NOMO-1 treated with dmso at 0.1 percent for 144 hours (cell line): ENCODE measurements at regions not wholly inside any gene's neighbourhood (a gene's known extent, or its start where the extent isn't known, plus 50 kb on each side); places are given as distances from the start of the nearest gene placed in this dataset.
"Not testable (repeated sequence)": the region's sequence is repeated elsewhere in the genome, so short reads cannot be mapped to it uniquely, and the experiment has no call there.

Experiments used
- DNase-seq: peaks from one replicate; lab custom pipeline; 2025; ENCODE audit not compliant: unreplicated experiment; lab: John Stamatoyannopoulos, UW

DNA sequence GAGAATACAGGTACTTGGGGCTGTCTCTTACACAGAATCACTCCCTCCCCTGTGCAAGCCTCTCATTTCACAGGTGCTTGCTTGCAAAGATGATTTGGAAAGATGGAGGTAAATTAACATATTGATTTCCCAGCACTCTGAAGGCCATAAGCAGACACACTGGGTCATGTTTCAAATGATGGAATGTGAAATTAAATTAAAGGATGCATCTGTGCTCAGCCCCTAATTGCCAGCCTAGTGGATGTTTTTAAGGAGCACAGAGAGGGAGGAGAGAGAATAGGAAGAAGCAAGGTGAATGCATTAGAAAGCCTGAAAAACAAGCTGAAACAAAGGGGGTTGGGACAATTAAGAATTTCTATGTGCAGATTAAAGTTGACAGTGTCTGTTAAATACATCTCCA lies 96.1 kb upstream of the GRIP1 start:
- no peak for DNase-seq

DNA sequence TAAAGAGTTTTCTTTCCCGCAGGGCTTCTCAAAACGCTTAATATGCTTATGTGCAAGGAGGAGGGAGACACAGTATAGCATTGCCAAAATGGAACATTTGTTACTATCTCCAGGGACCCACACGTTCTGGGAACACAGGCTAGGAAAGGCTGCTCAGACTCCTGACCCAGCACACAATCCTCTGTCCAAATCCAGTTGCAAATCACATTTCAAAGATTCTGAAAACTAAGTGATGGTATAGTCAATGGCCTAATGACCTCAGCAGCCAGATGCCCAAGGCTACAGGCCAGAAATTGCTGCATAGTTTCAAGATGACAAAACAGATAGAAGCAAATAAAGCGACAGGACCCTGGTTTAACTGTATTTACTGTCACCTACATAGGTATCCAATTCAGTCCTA lies 97.0 kb upstream of the GRIP1 start:
- no peak for DNase-seq

DNA sequence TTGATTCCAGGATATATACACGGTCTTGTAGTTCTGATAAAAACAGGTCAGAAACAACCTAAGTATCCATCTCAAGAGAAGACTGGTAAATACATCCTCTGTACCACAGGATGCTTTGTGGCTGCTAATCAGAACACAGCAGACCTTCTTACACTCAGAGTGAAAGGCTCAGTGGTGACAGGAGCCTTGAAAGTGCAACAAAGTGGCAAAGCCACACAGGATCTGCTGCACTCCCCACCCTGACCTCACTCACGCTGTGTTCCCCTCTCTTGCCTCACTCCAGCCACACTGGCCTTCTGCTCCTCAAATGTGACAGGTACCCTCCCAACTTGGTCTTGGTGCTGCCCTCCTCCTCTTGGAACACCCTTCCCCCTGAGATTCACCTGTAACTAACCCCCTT lies 98.1 kb upstream of the GRIP1 start:
- DNase-seq, result no peak

DNA sequence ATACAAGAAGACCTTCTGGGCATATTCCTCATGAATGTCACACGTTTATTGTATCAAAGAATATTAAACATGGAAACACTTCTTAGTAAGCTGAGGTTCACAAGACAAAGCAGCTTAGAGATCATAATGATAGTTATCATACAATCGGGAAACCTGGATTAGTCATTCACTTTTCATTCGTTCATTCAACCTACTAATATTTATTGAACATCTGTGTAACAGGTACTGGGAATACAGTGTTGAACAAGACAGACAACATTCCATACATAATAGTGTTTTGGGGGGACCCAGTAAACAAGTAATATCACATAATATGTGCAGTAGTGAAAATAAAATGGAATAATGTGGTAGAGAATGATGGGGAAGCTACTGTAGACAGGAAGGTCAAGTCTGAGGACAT lies 100.6 kb upstream of the GRIP1 start:
- no peak for DNase-seq

DNA sequence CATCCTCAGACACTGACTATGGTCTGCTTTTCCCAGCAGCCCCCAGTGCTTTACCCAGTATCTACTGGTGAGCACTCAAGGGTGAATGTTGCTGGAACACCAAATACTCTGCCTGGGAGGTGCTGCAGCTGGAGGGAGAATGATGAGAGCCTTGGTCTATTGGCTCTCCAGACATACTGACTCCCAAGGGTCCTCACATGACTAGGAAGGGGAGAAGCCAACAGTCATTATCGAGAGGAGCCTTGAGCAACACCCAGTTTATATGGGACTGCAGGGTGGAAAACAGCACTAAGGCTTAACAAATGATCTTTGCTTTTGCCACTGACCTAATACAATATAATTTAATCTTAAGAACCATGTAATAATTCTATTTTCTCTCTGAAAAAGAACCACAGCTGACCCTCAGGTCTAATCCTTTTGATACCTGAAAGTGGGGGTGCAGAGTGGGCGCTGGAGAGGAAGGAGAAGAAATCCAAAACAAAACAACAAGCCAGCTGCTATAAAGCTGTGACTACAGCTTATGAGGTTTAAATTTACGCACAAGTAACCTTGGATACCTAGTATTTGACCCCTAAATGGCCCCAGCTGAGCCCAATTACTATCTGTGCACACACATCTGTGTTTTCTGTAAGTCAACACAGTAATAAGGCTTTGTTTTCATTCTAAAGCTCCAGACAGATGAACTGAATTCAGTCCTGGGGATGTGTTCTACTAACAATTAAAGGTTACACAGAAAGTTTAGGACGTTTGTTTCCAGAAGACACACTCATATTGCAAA lies 107.8 kb upstream of the GRIP1 start:
- no peak for DNase-seq

DNA sequence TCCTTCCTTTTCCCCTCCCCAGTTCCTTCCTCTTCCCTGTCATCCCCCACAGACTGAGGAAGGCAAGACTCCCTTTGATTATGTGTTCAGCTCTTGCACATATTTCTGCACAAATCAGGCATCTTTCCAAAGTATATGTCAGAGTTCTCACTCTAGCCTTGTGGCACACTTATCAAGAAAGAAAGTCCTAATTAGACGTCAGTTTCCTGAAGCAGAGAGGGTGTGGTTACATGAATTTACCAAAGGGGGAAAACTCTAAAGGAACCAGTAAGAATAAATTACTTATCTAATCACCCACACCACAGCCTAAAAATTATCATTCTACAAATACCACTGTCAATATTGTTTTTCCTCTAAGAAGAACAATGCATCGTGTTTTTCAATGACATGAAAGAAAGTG lies 120.7 kb upstream of the GRIP1 start:
- DNase-seq, result no peak

DNA sequence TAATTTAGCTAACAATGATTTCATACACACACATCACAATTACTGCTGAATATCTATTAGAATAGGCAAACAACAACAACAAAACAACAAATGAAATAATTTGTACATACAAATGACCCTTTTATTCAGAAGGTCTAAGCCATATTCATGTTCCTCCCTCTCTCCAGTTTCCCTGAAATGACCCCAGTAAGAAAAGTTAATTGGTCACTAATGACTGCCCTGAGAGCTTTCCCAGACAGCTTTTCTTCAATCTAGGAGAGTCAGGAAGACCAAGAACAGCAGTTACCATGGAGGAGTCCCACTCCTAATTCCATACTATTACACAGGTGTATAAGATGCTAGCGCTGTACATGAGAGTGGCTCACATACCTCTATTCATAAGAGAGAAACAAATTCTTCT lies 121.2 kb upstream of the GRIP1 start:
- DNase-seq, result no peak

DNA sequence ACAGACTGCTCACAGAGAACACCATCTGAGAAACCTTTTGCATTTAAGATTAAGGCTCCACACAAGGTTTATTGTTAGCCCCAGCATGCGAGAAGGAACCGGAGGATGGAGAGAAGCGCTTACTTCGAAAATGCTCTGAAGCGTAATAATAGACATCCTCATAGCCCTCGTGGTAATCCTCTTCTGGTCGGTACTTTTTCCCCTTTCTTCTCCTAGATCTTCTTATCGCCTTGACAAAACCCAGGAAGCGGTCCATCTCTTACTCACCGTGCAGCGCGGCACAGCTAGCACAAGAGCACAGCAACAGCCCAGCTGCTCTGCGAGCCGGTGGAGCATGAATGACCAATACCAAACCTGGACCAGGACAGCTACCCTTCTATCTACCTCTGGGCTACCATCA lies 125.1 kb upstream of the GRIP1 start:
- no peak for DNase-seq

DNA sequence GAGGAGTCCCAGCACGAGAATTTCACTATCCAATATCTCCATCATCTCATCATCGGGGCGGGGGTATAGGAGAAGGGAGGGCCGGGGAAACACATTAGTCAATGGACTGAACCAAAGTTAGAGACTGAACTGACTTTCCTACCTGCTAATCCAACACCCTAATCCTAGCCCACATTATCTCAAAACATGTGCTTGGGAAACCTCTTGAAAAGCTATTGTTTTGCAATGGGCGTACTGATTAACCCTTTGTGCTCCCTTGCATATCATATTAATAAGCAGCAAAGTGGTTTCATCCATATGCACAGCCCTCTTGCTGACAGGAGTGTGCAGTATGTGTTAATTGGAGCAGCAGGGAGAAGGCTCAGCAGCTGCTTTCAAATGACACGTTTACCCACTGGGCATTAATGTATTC lies 125.7 kb upstream of the GRIP1 start:
- no peak for DNase-seq

DNA sequence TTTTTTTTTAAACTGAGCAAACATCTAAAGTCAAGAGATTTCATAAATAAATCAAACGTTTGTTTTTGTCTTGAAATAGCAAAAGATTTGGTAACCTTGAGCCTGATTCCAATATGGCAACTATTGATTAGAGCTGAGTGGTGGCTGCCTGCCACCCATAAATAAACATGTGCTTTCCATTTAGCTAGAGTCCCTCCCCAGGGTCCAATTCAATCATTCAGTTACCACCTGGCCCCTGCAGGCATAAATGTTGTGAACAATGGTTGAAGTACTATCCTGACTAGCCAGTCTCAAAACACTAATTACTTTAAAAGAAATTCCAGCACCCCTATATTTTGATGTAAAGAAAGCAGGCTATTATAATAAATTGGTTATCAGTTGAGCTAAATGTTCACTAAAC lies 129.7 kb upstream of the GRIP1 start:
- no peak for DNase-seq

DNA sequence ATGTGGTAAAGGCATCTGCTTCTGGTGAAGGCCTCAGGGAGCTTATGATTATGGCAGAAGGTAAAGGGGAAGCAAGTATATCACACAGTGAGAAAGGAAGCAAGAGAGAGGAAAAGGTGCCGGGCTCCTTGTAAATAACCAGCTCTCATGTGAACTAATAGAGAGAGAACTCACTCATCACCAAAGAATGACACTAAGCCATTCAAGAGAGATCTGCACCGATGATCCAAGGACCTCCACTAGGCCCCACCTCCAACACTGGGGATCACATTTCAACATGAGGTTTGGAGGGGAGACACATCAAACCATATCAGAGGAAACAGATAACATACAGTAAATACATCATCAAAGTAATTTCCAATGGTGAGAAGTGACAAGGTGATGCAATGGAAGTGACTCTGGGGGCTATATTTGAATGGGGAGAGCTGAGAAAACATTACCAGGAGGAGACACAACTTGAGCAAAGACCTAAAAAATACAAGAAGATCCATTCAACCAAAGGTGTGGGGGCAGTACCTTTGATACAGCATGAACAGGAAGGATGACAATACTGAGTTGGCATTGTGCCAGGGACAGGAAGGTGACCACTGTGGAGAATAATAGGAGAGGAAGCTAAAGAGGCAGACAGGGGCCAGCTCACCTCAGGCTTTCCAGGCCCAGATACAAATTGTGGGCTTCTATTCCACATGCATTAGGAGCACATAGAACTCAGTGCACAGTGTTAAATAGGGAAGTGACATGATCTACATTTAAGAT lies 134.4 kb upstream of the GRIP1 start:
- no peak for DNase-seq

DNA sequence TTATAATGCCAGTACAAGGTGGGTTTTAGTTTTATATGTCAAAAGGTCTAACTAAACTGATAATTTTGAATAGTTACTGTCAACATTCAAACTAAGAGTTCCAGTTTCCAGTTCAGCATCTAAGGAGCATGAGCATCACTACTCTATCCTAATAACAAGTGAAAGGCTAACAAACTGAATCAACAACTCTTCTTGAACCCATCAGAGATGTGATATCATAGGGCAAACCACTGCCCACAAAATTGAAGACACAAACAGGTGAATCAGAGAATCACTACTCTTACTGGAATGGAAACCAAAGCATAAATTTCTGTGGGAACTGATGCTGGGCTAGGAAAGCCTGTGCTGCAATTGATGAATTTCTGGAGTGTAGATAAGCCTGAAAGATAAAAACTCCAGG lies 140.7 kb upstream of the GRIP1 start:
- DNase-seq, result no peak

DNA sequence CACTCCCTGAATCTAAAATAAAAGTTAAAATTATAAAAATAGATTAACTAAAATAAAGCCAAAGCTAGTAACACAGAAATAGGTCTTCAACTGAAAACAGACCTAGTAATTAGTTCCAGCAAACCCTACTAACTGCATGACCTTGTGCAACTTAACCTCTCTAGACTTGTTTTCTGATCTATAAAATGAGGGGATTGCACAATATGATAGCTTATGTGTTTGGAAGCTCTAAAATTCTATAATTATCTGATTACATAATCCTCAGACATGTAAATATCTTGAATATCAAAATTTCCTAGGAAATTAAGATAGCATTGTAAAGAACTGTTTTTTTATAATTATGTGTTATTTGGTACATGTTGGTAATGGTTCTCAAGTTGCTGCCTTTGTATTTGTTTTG lies 144.1 kb upstream of the GRIP1 start:
- DNase-seq, result no peak

DNA sequence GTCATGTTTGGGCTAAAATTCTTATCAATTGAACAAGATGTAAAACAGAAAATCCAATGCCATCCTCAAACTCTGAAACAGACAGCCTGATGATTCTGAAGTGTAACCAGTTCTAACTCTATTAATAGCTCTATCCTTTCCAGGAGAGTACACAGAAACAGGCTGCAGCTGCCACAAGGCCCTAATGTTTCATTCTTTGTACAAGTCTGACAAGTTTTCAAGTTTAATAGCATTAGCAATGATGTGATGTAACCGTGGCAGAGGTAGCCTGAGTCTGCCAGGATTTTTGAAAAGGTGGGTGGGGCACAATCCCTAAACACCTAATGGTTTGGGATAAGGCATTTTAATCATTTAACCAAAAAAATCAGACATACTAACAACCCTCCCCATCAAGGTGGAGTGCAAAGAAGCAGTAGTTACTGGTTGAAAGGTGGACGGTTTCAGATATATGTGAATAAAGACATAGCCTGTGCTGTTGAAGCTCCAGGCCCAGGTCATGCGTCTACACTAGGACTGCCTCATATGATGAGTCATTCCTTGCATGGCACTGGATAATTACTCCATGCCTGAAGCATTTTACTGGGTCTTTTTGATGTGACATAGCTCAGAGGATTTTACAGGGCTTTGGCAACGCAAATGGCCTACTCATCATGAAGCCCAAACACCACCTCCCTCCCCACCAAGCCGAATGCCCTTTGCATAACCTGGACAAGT lies 145.1 kb upstream of the GRIP1 start:
- no peak for DNase-seq

DNA sequence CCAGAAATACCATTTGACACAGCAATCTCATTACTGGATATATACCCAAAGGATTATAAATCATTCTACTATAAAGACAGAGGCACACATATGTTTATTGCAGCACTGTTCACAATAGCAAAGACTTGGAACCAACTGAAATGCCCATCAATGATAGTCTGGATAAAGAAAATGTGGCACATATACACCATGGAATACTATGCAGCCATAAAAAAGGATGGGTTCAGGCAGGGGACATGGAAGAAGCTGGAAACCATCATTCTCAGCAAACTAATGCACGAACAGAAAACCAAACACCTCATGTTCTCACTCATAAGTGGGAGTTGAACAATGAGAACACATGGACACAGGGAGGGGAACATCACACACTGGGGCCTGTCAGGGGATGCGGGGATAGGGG lies 147.0 kb upstream of the GRIP1 start:
- not testable (repeated sequence) for DNase-seq

DNA sequence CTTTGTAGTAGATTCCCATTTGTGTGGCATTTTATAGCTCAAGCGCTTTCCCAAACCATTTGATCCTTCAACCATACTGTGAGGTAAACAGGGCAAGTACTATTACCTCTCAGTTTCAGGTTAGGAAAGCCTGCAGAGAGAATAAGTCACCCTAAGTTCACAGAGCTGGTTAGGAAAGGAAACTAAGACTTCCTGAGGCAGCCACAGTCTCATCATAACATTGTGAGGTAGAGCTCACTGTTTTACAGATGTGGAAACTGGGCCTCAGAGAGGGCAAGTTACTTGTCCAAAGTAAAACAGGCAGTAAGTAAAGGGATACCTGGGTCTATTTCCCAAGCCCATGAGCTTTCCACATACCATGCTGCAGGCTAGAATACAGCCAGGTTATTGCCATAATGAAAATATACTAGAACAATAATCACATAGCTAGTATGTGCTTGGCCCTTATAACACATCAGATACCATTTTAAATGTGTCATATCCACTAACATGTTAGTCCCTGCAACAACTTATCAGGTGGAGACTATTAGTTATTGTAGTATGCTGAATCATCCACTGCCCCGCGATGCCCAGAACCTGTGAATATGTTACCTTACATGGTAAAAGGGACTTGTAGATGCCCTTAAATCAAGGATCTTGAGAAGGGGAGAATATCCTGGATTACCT lies 150.9 kb upstream of the GRIP1 start:
- no peak for DNase-seq

DNA sequence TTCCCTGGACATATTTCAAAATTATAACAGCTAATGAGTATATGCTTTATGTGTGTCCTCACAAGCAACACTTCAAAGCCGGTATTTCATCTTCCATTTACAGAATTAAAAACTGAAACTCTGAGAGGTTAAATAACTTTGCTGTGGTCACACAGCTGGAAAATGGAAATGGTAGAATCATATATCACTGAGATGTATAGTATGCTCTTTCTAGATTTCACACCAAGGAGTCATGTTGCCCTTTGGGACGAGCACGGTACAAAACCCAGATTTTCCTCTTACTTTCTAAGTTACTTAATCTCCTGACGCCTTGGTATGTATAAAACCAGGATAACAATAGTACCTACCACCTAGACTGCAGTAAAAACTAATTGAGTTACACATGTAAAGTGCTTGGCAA lies 152.6 kb upstream of the GRIP1 start:
- DNase-seq, result no peak

DNA sequence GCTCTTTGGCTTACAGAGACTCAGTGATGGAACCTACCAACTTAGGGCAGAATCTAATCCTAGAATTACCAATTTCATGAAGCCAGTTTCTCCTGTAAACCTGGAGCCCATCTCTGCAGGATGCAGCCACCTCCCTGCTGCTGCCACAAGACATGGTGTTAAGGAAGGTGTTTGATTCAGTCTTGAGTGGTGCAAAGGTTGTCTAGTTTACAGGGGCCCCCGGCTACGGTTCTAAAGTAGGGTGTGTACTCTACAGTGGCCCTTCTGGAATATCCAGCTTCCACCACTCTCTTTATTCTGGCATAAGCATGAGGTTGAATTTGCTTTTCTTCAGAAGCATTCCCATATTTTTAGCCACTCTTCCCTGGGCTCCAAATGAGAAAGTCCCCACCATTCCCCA lies 154.1 kb upstream of the GRIP1 start:
- no peak for DNase-seq

DNA sequence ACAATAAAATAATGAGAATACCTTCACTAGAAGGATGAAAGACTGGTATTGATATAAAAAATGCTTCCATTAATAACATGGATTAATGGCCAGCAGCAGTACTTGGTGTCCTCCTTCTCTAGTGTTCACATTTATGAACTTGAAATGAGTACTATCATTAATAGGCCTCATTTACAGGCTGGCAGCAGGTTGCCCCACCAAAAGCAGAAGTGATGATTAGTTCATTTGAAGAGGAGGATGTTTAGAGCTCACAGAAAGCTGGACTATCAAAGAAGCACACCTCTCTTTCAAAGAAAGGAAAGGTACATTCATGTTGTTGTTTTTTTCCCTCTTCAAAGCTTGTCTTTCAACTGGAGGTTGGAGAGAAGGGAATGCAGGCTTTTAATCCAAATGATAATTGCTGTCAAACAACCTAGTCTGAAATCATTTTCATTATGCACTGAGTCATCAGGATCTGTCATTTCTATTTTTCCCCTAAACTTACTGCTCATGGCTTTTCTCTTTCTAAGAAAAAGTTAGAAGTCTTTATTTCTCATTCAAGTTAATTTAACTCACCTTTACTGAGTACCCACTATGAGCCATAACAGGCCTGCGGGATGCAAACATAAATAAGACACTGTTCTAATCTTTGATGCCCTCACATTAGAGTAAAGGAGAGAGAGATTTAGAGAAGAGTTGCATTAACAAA lies 157.9 kb upstream of the GRIP1 start:
- peak; percentile 12 for DNase-seq

DNA sequence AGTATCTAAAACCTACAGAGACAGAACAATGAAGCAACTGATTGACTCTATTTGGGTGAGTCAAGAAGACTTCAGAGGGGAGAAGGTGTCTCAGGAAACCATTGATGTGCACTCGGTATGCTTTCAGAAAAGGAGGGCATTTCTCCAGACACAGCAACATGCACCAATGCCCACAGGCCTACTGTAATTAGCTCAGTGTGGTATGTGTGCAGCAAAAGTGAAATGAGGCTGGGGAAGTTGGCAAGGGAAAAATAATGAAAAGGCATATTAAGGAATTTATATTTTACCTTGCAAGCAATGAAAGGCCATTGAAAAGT lies 158.4 kb upstream of the GRIP1 start:
- DNase-seq, result no peak

DNA sequence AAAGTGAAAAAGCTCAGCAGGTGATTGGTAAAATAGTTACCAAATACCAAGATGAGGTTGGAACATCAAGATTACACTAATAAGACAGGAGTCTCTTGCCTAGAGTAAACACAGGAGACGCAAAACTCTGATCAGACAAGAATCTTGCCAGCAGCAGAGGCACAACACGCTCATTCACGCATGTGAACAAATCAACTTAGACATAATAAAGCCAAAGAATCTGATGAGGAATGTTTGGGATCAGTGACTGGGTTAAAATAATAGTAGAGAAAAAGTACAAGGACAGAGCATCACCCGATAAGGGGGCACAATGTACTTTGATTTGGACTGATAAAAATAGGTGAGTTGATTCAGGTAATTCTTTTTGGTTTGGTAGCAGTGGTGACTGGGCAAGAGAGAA lies 159.5 kb upstream of the GRIP1 start:
- DNase-seq, result no peak
